ENCODE measurements at regions not wholly inside any gene's neighbourhood (a gene's known extent, or its start where the extent isn't known, plus 50 kb on each side); places are given as distances from the start of the nearest gene placed in this dataset.

DNA sequence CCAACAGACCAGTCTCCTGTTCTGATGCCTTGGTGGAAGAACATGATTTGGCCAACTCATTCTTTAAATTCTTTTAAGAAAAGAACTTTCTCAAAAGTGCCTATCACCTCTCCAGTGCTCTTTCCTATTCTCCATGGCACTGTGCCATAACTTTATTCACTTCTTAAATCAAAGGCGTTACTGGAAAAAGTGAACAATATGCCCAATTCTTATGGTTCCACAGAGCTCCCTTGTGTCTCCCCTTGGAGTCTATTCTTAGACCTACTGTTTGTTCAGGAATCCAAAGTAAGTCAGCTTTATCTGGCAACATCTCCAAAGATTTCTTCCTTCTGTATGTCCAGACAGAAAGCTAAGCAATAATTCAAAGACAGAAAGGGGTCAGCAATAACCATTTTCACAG, 111.9 kb upstream of the MAGI3 start:
- TF ChIP-seq, protein P1, sequence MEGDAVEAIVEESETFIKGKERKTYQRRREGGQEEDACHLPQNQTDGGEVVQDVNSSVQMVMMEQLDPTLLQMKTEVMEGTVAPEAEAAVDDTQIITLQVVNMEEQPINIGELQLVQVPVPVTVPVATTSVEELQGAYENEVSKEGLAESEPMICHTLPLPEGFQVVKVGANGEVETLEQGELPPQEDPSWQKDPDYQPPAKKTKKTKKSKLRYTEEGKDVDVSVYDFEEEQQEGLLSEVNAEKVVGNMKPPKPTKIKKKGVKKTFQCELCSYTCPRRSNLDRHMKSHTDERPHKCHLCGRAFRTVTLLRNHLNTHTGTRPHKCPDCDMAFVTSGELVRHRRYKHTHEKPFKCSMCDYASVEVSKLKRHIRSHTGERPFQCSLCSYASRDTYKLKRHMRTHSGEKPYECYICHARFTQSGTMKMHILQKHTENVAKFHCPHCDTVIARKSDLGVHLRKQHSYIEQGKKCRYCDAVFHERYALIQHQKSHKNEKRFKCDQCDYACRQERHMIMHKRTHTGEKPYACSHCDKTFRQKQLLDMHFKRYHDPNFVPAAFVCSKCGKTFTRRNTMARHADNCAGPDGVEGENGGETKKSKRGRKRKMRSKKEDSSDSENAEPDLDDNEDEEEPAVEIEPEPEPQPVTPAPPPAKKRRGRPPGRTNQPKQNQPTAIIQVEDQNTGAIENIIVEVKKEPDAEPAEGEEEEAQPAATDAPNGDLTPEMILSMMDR (conservative IDR thresholded peaks at IDR 0.05), result no peak
- no peak for TF ChIP-seq ZFX (IDR thresholded peaks at IDR 0.05)
